ENCODE measurements at regions not wholly inside any gene's neighbourhood (a gene's known extent, or its start where the extent isn't known, plus 50 kb on each side); places are given as distances from the start of the nearest gene placed in this dataset.

DNA sequence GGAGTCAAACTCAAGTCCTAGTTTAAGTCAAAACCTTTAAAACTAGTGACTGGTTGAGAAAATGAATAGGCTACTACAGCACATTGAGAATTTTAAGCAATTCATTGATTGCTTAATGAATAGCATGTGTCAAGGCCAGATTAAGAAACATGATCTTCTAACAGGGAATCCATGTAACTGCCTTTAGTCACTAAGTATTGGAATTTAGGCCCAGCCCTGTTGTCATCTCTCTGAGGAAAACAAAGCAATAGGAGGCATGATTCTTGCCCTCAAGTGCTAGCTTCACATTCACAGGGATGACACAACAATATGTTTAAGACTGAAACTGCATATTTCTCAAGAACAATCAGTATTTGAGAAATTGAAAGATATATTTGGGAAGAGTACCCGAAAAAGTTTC is 70.0 kb upstream of the PTGS2 start:
- Histone ChIP-seq H3K9ac (ENCODE audit: low read length) (no peak overlapping the region), H2AFZ (ENCODE audit: low read depth, low read length) (no peak overlapping the region), H3K36me3 (ENCODE audit: insufficient read depth, low read length) (no peaks in the 10 kb centered on the region), H3K79me2 (ENCODE audit: insufficient read depth, low read length) (no peaks in the 10 kb centered on the region), H3K27me3 (ENCODE audit: insufficient read depth, low read length) (no peaks in the 10 kb centered on the region), H4K20me1 (ENCODE audit: insufficient read depth, low read length) (no peaks in the 10 kb centered on the region), H3K27ac (ENCODE audit: low read depth, low read length) (no peak overlapping the region), H3K9me3 (ENCODE audit: insufficient read depth, low read depth, low read length) (peaks cover 6% of the 10 kb centered on the region), H3K4me3 (ENCODE audit: insufficient read depth, low read depth, low read length) (no peak overlapping the region), H3K4me1 (ENCODE audit: insufficient read depth, low read length) (no peaks in the 10 kb centered on the region), H3K4me2 (ENCODE audit: low read length) (no peak overlapping the region)
- no peak overlapping the region for H3K27ac Mint-ChIP-seq (ENCODE audit: unreplicated experiment)
- TF ChIP-seq EZH2 (IDR thresholded peaks at IDR 0.05; ENCODE audit: insufficient read depth, low read length) = no peak
- TF ChIP-seq, protein P1, sequence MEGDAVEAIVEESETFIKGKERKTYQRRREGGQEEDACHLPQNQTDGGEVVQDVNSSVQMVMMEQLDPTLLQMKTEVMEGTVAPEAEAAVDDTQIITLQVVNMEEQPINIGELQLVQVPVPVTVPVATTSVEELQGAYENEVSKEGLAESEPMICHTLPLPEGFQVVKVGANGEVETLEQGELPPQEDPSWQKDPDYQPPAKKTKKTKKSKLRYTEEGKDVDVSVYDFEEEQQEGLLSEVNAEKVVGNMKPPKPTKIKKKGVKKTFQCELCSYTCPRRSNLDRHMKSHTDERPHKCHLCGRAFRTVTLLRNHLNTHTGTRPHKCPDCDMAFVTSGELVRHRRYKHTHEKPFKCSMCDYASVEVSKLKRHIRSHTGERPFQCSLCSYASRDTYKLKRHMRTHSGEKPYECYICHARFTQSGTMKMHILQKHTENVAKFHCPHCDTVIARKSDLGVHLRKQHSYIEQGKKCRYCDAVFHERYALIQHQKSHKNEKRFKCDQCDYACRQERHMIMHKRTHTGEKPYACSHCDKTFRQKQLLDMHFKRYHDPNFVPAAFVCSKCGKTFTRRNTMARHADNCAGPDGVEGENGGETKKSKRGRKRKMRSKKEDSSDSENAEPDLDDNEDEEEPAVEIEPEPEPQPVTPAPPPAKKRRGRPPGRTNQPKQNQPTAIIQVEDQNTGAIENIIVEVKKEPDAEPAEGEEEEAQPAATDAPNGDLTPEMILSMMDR (IDR thresholded peaks at IDR 0.05; ENCODE audit: insufficient read depth, low read depth, low read length) = no peak
- no peaks in the 10 kb centered on the region for H3K36me3 Mint-ChIP-seq (ENCODE audit: low read depth, unreplicated experiment)
- FAIRE-seq = no peak
- peaks cover 15% of the 10 kb centered on the region for H3K9me3 Mint-ChIP-seq (ENCODE audit: unreplicated experiment)
- no peaks in the 10 kb centered on the region for H3K4me1 Mint-ChIP-seq (ENCODE audit: low read depth, unreplicated experiment)
- H3K4me3 Mint-ChIP-seq (ENCODE audit: unreplicated experiment) = no peak overlapping the region
- DNase-seq (ENCODE audit: low read depth) = no peak
- H3K27me3 Mint-ChIP-seq (ENCODE audit: low read depth, unreplicated experiment) = no peaks in the 10 kb centered on the region

DNA sequence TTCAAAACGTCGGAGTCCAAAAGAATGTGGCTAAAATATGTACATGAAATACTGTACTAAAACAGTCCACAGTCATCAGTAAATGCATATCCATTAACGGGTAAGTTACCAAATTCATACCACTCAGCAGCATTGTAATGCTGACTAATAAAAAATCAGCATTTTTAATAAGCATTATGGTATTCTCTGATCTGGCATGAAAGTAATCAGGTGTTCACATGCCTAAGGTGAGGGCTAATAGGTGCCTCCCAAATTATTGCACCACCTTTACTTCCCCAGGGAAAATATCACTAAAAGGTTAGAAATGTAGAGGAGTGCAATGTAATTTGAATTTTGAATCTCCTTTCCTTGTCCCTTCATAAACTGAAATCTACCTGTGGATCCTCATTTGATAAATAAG is 69.6 kb upstream of the PTGS2 start:
- H3K36me3 Mint-ChIP-seq (ENCODE audit: low read depth, unreplicated experiment) = no peaks in the 10 kb centered on the region
- Histone ChIP-seq H3K4me1 (ENCODE audit: insufficient read depth, low read length) (no peaks in the 10 kb centered on the region), H3K27ac (ENCODE audit: low read depth, low read length) (no peak overlapping the region), H3K36me3 (ENCODE audit: insufficient read depth, low read length) (no peaks in the 10 kb centered on the region), H3K4me3 (ENCODE audit: insufficient read depth, low read depth, low read length) (no peak overlapping the region), H4K20me1 (ENCODE audit: insufficient read depth, low read length) (no peaks in the 10 kb centered on the region), H3K9ac (ENCODE audit: low read length) (no peak overlapping the region), H3K27me3 (ENCODE audit: insufficient read depth, low read length) (no peaks in the 10 kb centered on the region), H3K79me2 (ENCODE audit: insufficient read depth, low read length) (no peaks in the 10 kb centered on the region), H3K4me2 (ENCODE audit: low read length) (no peak overlapping the region), H2AFZ (ENCODE audit: low read depth, low read length) (no peak overlapping the region), H3K9me3 (ENCODE audit: insufficient read depth, low read depth, low read length) (peaks cover 6% of the 10 kb centered on the region)
- H3K9me3 Mint-ChIP-seq (ENCODE audit: unreplicated experiment) = peaks cover 15% of the 10 kb centered on the region
- H3K27me3 Mint-ChIP-seq (ENCODE audit: low read depth, unreplicated experiment) = no peaks in the 10 kb centered on the region
- no peak overlapping the region for H3K27ac Mint-ChIP-seq (ENCODE audit: unreplicated experiment)
- TF ChIP-seq, protein P1 (IDR thresholded peaks at IDR 0.05; ENCODE audit: insufficient read depth, low read depth, low read length) = no peak
- no peak for TF ChIP-seq EZH2 (IDR thresholded peaks at IDR 0.05; ENCODE audit: insufficient read depth, low read length)
- DNase-seq (ENCODE audit: low read depth) (no peak), FAIRE-seq (no peak)
- no peak overlapping the region for H3K4me3 Mint-ChIP-seq (ENCODE audit: unreplicated experiment)
- no peaks in the 10 kb centered on the region for H3K4me1 Mint-ChIP-seq (ENCODE audit: low read depth, unreplicated experiment)

DNA sequence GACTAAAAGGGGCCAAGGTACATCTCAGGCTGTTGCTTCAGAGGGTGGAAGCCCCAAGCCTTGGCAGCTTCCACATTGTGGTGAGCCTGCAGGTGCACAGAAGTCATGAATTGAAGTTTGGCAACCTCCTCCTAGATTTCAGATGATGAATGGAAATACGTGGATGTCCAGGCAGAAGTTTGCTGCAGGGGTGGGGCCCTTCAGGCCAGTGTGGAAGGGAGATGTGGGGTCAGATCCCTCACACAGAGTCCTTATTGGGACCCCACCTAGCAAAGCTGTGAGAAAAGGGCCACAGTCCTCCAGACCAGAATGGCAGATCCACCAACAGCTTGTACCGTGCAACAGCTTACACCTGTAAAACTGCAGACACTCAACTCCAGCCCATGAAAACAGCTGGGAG is 67.4 kb upstream of the PTGS2 start:
- no peak overlapping the region for H3K4me3 Mint-ChIP-seq (ENCODE audit: unreplicated experiment)
- no peak overlapping the region for H3K27ac ChIP-seq (ENCODE audit: low read depth, low read length)
- H3K4me2 ChIP-seq (ENCODE audit: low read length) = no peak overlapping the region
- no peaks in the 10 kb centered on the region for H4K20me1 ChIP-seq (ENCODE audit: insufficient read depth, low read length)
- H3K36me3 ChIP-seq (ENCODE audit: insufficient read depth, low read length) = no peaks in the 10 kb centered on the region
- no peak overlapping the region for H3K9ac ChIP-seq (ENCODE audit: low read length)
- no peaks in the 10 kb centered on the region for H3K4me1 ChIP-seq (ENCODE audit: insufficient read depth, low read length)
- TF ChIP-seq, protein P1 (IDR thresholded peaks at IDR 0.05; ENCODE audit: insufficient read depth, low read depth, low read length) = no peak
- TF ChIP-seq EZH2 (IDR thresholded peaks at IDR 0.05; ENCODE audit: insufficient read depth, low read length) = no peak
- H3K4me3 ChIP-seq (ENCODE audit: insufficient read depth, low read depth, low read length) = no peak overlapping the region
- no peak overlapping the region for H2AFZ ChIP-seq (ENCODE audit: low read depth, low read length)
- H3K79me2 ChIP-seq (ENCODE audit: insufficient read depth, low read length) = no peaks in the 10 kb centered on the region
- no peaks in the 10 kb centered on the region for H3K27me3 Mint-ChIP-seq (ENCODE audit: low read depth, unreplicated experiment)
- no peak overlapping the region for H3K27ac Mint-ChIP-seq (ENCODE audit: unreplicated experiment)
- no peak for FAIRE-seq
- H3K4me1 Mint-ChIP-seq (ENCODE audit: low read depth, unreplicated experiment) = no peaks in the 10 kb centered on the region
- DNase-seq (ENCODE audit: low read depth) = no peak
- no peaks in the 10 kb centered on the region for H3K27me3 ChIP-seq (ENCODE audit: insufficient read depth, low read length)
- no peaks in the 10 kb centered on the region for H3K36me3 Mint-ChIP-seq (ENCODE audit: low read depth, unreplicated experiment)
- H3K9me3 ChIP-seq (ENCODE audit: insufficient read depth, low read depth, low read length) = peaks cover 6% of the 10 kb centered on the region
- H3K9me3 Mint-ChIP-seq (ENCODE audit: unreplicated experiment) = peaks cover 15% of the 10 kb centered on the region

Measured in astrocyte (in vitro differentiated cells and primary cell).